Activated CD4-positive, alpha-beta T cell treated with anti-CD3 and anti-CD28 coated beads, Interleukin-2, amount 50 U/mL, for 24 hours (primary cell): ENCODE measurements at regions not wholly inside any gene's neighbourhood (a gene's known extent, or its start where the extent isn't known, plus 50 kb on each side); places are given as distances from the start of the nearest gene placed in this dataset.
"Not testable (repeated sequence)": the region's sequence is repeated elsewhere in the genome, so short reads cannot be mapped to it uniquely, and the experiment has no call there.

ENCODE experiments used
- DNase-seq, 2 donors: peaks; one replicate each; pipeline ENCODE4 v3.0.0-alpha.2; 2020; ENCODE audit warnings: low read depth in 1 of 2, low spot score in 1 of 2

DNA sequence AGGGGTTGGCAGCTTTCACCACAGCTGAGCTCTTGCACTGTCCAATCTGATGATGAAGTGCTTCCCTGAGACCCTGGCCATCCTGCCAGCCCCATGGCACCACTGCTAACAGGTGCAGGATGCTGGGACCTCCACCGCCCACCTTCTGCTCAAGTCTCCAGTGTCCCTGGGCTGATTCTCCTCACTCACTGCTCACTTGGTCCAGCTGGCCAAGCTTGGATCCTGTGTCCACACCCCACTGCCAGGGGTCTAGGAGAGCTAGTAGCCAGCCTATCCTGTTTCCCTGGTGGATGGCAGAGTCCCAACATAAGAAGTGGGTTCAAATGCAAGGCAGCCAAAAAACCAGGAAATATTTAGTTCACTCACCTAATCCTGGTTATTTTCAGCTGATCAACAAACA, 217.2 kb upstream of the IRF2BP2 start:
- DNase-seq = no peak

DNA sequence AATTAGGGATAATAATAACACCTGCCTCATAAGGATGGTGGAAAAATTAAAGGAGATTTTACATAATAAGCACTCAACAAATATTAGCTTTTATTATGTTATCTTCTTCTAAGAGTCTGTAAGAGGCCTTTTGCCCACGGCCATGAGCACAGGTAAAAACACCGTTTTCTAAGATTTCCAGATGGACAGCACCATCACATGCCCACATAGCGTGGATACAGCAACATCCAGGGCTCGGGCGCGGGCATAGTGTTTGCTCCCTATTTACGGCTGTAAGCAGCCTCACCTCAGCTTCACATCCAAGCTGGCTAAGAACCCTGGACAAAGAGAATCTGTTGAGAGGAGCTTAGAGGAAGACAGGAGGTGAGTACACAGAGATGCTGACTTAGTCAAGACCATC, 216.4 kb upstream of the IRF2BP2 start:
- DNase-seq = no peak

DNA sequence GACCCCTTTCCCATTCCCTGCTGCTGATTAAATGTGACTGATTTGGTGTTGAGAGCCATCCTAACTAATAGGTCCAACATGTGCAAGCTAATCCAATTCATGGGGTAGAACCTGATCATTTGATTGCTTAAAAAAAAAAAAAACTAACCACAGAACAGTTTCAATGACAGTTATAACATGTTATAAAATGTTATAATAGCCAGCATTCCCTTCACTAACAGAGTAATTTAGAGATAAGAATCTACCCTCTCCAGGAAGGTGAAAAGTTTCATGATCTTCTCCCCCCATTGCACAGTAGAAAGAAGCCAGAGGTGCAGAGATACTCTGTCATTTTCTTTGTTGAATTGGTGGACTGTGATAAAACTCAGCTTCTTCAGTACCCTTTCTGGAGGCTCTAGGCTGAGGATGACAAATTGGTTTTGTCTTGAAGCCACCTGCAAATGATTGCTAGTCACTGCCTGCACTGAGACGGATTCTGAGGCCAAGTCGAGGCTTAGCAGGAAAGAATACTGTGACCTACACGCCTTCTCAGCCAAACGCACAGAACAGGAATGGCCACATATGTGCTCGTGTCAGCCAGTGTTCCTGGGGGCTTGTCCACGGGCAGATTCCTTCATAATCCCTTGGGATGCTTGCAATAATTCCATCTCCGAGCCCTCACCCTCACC, 215.7 kb upstream of the IRF2BP2 start:
- DNase-seq = no peak

DNA sequence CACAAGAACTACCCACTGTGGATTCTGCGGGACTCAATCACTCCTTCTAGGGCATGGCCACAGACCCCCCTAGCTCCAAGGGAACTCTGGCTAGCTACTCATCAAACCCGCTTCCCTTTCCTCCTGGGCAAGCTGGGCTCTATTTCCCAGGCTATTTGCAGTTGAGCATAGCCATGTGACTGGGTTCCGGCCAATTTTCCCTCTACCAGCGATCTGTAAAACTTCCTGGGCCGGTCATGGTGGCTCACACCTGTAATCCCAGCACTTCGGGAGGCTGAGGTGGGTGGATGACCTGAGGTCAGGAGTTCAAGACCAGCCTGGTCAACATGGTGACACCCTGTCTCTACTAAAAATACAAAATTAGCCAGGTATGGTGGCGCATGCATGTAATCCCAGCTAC, 214.9 kb upstream of the IRF2BP2 start:
- not testable (repeated sequence) for DNase-seq

DNA sequence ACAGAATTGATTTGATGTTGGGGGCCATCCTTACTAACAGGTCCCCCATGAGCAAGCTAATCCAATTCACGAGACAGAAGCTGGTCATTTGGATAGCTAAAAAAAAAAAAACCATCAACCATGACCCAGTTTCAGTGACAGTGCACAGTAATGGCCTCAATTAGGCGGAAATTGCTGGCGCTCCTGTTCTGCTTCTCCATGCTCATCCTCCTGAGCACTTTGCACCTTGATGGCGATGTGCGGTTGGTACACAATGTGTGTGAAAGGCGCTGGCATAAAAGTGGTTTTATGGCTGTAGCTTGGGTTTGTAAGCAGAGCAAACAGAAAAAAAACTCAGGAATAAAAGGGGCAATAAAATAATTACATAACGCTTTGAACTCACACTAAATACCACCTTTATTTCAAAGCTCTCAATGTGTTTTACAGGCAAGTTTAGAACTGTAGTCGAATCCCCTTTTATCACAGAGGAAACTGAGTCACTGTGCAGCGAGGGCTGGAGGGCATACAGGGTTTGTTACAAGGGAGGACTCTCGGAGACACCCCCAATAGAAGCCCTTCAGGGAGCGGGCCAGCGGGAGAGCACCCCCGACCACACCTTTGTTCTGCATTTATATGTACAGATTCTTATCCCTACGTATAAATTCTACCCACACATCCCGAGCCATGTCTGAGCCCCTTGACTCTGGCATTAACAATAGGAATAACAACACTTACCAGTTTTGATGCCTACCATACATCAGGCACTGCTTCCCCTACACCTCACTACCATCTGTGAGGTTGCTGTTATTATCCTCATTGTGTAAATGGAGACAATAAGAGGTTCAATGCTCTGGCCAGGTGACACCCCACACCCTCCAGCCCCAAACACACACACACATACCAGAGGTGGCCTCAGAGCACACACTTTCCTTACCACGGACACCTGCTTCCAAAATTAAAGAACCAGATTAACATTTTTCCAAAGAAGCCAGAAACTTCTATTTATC, 213.5 kb upstream of the IRF2BP2 start:
- DNase-seq = no peak

DNA sequence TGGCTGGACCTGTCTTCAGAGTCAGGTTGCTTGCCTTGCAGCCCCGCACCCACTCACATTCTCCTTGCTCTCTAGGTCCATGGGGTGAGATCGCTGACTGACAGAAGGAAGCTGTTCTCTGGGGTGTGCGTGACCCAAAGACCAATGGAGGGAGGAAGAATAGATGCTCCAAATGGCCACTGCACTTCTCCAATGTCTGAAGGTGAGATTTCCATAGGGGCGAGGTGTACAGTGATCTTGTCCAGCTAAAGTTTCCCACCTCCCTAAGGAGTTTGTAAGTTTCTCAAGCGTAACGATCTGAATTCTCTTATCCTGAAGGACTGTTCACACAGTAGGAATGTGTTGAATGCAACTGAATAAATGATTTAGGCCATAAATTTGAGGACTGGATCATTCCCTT, 211.9 kb upstream of the IRF2BP2 start:
- no peak for DNase-seq

DNA sequence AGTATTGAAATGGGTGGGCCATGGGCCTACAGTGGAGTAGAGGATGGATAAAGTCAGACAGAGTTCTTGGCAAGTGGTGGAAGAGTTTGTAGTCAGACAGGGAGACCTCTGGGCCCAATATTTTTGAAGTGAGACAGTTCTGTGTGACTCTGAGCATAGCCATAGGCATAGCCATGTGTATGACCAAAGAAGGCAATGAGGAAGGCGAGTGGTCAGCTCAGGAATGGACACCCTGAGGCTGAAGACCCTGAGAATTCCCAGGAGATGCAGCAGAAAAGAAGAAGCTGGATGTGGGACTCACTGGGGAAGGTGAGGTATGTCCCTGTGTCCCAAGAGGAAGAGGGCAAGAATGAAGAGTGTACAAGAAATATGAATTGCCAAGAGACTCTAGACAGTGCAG, 210.6 kb upstream of the IRF2BP2 start:
- no peak for DNase-seq

DNA sequence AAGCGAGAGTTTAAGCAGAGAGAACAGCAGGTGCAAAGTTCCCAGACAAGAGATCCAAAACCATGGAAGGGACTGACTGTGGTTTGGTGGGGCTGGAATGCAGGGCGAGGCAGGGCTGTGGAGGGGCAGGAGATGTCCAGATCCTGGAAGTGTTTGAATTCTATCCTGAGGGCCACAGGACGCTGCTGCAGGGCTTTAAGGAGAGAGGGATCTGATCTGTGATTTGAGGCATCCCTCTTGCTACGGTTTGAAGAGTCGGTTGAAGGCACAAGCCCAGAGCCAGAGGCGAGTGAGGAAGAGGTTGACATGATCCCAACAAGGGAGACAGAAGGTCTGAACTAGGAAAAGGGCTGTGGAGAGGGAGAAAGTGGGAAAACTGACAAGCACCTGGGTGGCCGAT, 209.9 kb upstream of the IRF2BP2 start:
- DNase-seq = not testable (repeated sequence)

DNA sequence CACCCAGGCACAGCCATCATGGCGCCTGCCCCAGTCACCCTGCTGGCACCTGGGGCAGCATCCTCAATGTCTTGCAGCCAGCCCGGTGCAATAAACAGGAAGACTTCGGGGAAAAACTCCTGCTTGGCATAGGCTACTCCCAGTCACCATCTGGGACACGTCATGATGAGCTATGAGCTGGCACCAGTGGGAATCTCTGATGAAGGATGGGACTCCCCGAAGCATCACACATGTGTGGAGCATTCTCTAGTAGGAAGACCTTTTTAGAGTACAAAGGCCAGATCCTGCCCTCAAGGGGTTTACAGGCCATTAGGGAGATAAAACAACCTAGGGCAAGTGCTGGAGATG, 208.0 kb upstream of the IRF2BP2 start:
- DNase-seq = not testable (repeated sequence)

DNA sequence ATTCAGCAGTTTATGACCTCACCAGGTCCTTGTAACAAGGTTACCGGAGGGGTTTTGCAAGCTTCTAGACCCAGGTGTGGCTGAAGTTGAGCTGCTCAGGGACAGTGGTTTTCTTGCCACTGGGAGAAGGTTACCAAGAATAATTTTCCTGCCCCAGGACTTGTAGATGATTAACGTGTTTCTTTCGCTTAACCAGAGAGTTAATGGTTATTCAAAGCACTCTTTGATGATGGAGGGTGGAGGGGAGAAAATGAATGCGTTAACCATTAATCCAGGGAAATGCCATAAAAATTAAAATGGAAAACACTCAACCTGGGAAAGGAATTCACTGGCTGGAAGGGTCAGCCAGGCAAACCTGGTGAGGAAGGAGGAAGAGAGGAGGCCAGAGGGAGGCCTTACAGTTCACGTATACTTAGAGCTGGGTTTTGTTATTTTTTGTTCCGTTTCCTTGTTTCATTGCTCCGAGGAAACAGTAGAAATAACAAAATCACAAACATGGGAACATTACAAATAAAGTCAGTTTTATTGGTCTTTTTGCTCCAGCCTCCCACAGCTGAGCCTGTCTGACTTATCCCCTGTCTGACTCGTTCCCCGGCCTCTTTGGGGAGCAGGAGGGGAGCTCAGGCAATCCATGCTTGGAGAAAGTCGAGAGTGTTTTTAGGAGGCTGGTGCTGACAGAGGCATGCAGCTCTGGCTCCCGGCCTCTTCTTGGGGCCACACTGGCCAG, 207.5 kb upstream of the IRF2BP2 start:
- DNase-seq = not testable (repeated sequence)

DNA sequence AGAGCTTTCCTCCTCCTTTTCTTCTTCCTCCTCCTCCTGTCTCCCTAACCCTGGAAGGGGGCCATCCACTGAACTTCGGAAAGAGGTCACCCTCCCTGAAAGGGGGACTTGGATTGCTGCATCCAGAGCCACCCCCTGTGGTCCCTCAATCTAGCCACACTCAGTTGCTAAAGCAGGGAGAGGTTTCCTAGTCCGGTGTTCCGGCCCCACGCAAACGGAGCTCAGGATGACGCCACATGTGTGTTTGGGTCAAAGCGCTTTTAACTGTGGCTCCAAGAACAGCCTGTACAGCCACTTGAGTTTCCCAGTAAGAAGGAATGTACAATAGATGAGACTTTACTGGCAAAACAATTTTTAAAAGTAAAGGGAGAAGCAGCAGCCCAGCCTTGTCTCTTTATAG, 206.9 kb upstream of the IRF2BP2 start:
- not testable (repeated sequence) for DNase-seq

DNA sequence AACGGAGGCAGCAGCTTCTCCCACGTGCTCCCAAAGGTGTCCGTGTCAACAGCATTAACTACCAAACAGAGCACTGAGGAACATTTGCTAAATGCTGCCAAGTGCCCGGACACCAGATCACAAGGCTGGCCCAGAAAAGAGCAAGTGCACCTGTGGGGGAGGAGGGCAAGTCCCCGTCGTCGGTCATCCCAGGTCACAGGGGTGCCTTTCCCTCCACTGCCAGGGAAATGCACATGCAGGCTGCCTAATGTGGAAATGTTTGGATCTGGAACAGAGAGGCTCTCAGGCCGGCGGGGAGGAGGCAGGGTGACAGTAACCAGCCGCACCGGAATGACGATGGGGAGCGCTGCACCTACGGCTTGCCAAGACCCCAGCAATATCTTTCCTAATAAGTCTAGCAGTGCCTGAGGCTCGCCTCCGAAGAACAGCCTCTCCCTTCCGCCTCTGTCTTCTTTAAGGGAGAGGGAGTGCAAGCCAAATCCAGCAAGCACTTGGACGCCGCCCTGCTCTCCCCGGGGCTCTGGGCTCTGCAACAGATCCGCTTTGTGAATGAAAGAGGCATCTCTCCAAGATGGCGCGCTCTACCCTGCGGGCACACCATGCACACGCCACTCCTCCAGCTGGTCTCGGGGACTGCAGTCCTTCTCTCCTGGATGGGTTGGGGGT, 206.3 kb upstream of the IRF2BP2 start:
- DNase-seq = not testable (repeated sequence)

DNA sequence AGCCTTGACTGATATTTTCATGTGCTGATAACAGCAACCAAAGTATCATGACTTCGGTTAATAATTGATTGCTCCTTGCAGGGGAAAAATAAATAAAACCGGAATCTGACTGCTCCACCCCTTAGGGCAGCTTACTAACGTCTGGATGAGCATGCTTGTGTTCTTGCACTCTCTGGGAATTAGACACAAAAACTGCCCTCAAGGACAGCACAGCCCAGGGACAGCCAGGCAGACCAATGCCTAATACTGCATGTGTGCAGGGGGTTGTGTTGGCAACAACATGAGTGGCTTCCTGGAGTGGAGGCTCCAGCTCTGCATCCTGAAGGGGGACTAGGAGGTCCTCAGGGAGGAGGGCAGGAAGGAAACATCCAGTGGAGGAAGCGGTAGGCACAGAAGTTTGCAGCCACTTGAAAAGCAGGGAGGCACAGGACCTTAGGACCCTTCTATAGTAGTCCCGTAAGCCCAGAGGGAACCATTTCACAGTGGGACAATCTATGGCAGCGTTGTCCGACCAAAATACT, 205.4 kb upstream of the IRF2BP2 start:
- not testable (repeated sequence) for DNase-seq

DNA sequence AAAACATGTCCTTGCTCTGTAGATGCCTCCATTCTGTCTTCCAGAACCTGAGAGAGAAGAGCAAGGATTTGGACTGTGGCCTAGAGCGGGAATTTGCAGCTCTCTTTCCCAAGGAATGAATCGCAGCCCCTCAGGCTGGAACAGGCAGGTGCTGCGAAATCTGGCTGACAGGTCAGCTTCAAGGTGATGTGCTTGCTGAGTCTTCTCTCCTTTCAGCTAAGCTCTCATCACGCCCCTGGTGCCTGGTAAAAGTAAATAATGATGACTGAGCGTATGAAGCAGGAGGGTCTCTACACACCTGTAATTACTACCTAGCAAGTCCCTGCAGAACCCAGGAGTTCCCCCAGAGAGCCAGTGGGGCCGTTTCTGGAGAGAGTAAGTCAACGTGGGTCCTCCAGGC, 204.3 kb upstream of the IRF2BP2 start:
- DNase-seq = not testable (repeated sequence)

DNA sequence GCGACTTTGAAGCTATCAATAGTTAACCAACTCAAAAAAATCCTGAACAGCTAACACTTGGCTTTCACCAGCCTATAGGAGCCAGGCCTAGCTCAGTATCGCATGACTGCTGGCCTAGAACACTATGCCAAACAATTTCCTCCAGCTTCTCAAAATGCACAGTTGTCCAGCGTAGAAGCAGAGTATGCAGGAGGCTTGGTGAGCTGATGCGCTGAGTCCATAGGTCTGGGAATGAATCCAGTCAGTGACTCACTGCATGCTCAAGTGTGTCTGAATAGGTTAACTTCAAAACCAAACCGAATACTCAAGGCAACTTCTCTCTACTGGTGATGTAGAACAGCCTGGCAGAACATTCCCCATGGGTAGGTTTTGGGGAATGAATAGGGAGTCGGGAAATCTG, 201.8 kb upstream of the IRF2BP2 start:
- not testable (repeated sequence) for DNase-seq

DNA sequence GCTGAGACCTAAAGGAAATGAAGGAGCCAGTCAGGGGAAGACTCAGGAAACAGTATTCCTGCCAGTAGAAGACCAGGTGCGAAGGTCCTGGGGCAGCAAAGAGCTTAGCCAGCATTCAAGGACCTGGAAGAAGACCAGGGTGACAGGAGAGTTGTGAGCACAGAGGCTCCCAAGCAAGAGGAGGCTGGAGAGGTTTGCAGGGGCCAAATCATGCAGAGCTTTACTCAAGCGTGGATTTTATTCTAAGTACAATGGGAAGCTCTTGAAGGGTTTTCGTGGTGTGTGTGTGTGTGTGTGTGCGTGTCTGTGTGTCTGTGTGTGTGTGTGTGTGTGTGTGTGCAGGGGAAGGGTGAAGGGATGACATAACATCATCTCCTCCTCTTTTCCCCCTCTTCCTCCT, 200.7 kb upstream of the IRF2BP2 start:
- not testable (repeated sequence) for DNase-seq

DNA sequence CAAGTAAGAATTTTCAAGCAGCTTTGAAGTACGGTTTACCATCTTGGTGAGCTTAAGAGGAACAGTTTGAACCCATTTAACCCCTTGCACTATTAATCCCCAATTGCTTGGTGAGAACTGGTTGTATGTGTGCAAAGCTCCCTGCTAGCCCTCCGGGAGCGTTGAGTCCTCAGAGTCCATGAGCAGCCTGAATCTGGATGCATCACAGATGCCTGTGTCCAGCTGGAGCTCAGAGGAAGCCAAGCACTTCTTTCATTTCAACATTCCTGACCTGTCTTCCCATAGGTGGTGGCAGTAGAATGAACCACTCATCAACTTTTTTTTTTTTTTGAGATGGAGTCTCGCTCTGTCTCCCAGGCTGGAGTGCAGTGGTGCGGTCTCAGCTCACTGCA, 199.9 kb upstream of the IRF2BP2 start:
- DNase-seq = not testable (repeated sequence)

DNA sequence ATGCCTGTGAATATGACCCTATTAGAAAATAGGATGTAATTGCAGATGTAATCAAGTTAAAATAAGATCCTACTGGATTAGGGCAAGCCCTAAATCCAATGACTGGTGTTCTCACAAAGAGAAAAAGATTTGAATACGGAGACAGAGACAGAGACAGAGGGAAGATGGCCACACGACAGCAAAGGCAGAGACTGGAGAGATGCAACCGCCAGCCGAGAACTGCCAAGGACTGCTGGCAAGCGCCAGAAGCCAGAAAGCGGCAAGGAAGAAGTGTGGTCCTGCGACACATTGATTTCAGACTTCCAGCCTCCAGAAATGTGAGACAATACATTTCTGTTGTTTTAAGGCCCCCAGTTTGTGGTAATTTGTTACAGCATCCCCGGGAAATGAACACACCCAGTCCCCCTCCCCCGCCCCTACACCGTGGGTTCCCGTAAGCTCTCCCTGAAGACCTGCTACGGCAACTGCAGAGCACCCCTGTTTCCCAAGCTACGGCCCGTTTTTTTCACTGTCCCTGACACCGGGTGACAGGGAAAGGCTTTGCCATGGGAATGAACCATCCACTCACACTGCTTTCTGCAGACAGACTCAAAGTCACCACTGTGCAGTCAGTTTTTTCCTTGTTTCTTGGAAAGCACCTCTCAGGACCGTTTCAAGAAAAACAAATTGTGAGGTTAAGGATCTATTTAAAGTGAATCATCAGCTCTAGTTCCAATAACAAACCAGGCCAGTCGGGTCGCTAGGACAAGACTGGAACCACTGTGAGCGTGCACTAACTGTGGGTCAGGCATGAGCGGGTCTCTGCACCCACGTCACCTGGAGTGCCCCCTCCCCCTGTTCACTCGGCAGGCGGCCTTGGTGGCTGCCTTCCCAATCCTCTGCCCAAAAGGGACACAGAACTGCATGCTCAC, 199.2 kb upstream of the IRF2BP2 start:
- DNase-seq = not testable (repeated sequence)

DNA sequence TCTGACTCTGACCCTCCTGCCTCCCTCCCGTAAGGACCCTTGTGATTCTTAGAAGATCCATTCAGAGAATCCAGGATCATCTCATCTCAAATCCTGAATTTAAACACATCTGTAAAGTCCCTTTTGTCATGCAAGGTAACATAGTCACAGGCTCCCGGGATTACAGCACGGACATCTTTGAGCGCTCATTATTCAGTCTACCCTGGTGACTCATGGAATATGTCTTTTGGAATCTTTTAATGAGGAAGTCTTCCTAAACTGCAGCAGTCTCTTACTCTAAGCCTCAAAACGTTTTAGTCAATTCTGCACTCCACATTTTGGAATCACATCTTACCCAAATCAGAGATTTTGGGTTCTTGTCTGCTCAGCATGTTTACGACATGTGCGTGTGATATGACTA, 198.5 kb upstream of the IRF2BP2 start:
- DNase-seq = not testable (repeated sequence)

DNA sequence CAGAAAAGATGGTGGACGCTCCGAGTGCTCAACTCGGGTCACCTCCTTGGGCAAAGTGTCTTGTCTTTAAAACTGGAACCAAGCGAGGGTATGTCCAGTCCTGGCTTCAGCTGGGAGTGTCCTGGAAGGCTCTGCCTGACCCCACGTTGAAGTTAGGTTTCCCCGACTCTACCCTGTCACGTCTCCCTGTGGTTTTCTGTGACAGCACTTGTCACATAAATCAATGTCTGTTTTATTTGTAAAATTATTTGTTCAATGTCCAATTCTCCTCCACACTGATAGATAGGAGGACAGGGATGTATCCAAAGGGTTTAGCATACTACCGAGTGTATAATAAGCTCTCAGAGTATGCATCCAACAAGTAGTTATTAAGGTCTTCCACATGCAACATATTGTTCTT, 197.7 kb upstream of the IRF2BP2 start:
- not testable (repeated sequence) for DNase-seq
